ENCODE measurements at regions not wholly inside any gene's neighbourhood (a gene's known extent, or its start where the extent isn't known, plus 50 kb on each side); places are given as distances from the start of the nearest gene placed in this dataset.
"Not testable (repeated sequence)": the region's sequence is repeated elsewhere in the genome, so short reads cannot be mapped to it uniquely, and the experiment has no call there.

- not testable (repeated sequence) for DNase-seq
These were observed 411.3 kb upstream of the SLC35B3 start for GRCh38 chr6:8846680-8847079.

GRCh38 chr6:8845690-8846089 is 410.3 kb upstream of the SLC35B3 start:
- DNase-seq, result peak; percentile 2

- no peak for DNase-seq
These were observed 409.6 kb upstream of the SLC35B3 start for GRCh38 chr6:8844968-8845367.

- DNase-seq, result no peak
These were observed 404.3 kb upstream of the SLC35B3 start for GRCh38 chr6:8839626-8840025.

GRCh38 chr6:8837343-8837742 is 402.0 kb upstream of the SLC35B3 start:
- DNase-seq, result no peak

- not testable (repeated sequence) for DNase-seq
These were observed 397.4 kb upstream of the SLC35B3 start for GRCh38 chr6:8832695-8833094.

- DNase-seq, result no peak
These were observed 396.2 kb upstream of the SLC35B3 start for GRCh38 chr6:8831366-8832152.

GRCh38 chr6:8830794-8831193 is 395.4 kb upstream of the SLC35B3 start:
- DNase-seq, result no peak

- no peak for DNase-seq
These were observed 394.5 kb upstream of the SLC35B3 start for GRCh38 chr6:8829796-8830195.

GRCh38 chr6:8829296-8829695 is 394.0 kb upstream of the SLC35B3 start:
- no peak for DNase-seq

- no peak for DNase-seq
These were observed 393.0 kb upstream of the SLC35B3 start for GRCh38 chr6:8828376-8828775.

GRCh38 chr6:8825726-8826125 is 390.4 kb upstream of the SLC35B3 start:
- no peak for DNase-seq

- peak; percentile 8 for DNase-seq
These were observed 386.6 kb upstream of the SLC35B3 start for GRCh38 chr6:8821981-8822381.

- DNase-seq, result no peak
These were observed 385.0 kb upstream of the SLC35B3 start for GRCh38 chr6:8820313-8820712.

GRCh38 chr6:8819446-8819845 is 384.1 kb upstream of the SLC35B3 start:
- no peak for DNase-seq

- DNase-seq, result no peak
These were observed 379.2 kb upstream of the SLC35B3 start for GRCh38 chr6:8814440-8815000.

GRCh38 chr6:8810325-8810724 is 375.0 kb upstream of the SLC35B3 start:
- no peak for DNase-seq

GRCh38 chr6:8809662-8810061 is 374.3 kb upstream of the SLC35B3 start:
- DNase-seq, result no peak

GRCh38 chr6:8803181-8803760 is 367.9 kb upstream of the SLC35B3 start:
- DNase-seq, result no peak

- DNase-seq, result not testable (repeated sequence)
These were observed 367.1 kb upstream of the SLC35B3 start for GRCh38 chr6:8802397-8802796.

GRCh38 chr6:8794420-8794819 is 359.1 kb upstream of the SLC35B3 start:
- no peak for DNase-seq

GRCh38 chr6:8789878-8790277 is 354.5 kb upstream of the SLC35B3 start:
- no peak for DNase-seq

GRCh38 chr6:8785223-8785622 is 349.9 kb upstream of the SLC35B3 start:
- DNase-seq, result no peak

GRCh38 chr6:8783191-8783590 is 347.8 kb upstream of the SLC35B3 start:
- no peak for DNase-seq
